Liver (tissue), 8 donors: ENCODE measurements at regions not wholly inside any gene's neighbourhood (a gene's known extent, or its start where the extent isn't known, plus 50 kb on each side); places are given as distances from the start of the nearest gene placed in this dataset.
"Not testable (repeated sequence)": the region's sequence is repeated elsewhere in the genome, so short reads cannot be mapped to it uniquely, and the experiment has no call there.

Experiments used
- DNase-seq: peaks from one replicate; pipeline ENCODE4 v3.0.0-alpha.2; 2017; ENCODE audit warnings: low spot score
- H3K27ac ChIP-seq, 2 donors: one replicate each; pipeline ENCODE4 v1.7.0; 2013; ENCODE audit warnings: inconsistent platforms in 2 of 2, low read length in 2 of 2, control low read depth in 1 of 2, low read depth in 1 of 2, mild to moderate bottlenecking in 1 of 2
- H3K27me3 ChIP-seq, 4 donors: one replicate each; pipeline versions ENCODE4 v1.6.1 to v1.7.0; 2013; ENCODE audit warnings: low read length in 3 of 4, inconsistent platforms in 1 of 4, mild to moderate bottlenecking in 1 of 4, moderate library complexity in 1 of 4; ENCODE audit not compliant: control insufficient read depth in 4 of 4, insufficient read depth in 4 of 4
- H3K36me3 ChIP-seq, 4 donors: one replicate each; pipeline versions ENCODE4 v1.6.1 to v1.7.0; 2013; ENCODE audit warnings: low read length in 3 of 4, mild to moderate bottlenecking in 3 of 4, low read depth in 1 of 4, moderate library complexity in 1 of 4; ENCODE audit not compliant: control insufficient read depth in 4 of 4, insufficient read depth in 3 of 4
- H3K4me1 ChIP-seq, 4 donors: one replicate each; pipeline versions ENCODE4 v1.6.1 to v1.7.0; 2013; ENCODE audit warnings: low read length in 3 of 4, mild to moderate bottlenecking in 3 of 4, moderate library complexity in 1 of 4; ENCODE audit not compliant: control insufficient read depth in 4 of 4, insufficient read depth in 4 of 4
- H3K4me3 ChIP-seq, 3 donors: one replicate each; pipeline versions ENCODE4 v1.6.1 to v1.7.0; 2013; ENCODE audit warnings: low read length in 3 of 3, control low read depth in 1 of 3, low read depth in 1 of 3, mild to moderate bottlenecking in 1 of 3
- H3K9ac ChIP-seq, 2 donors: one replicate each; pipeline ENCODE4 v1.7.0; 2013; ENCODE audit warnings: low read length in 2 of 2, mild to moderate bottlenecking in 2 of 2, moderate library complexity in 2 of 2, control low read depth in 1 of 2, low read depth in 1 of 2
- H3K9me3 ChIP-seq, 4 donors: one replicate each; pipeline versions ENCODE4 v1.6.1 to v1.7.0; 2013; ENCODE audit warnings: low read length in 3 of 4; ENCODE audit not compliant: control insufficient read depth in 4 of 4
- GABPA ChIP-seq, 2 donors: IDR thresholded peaks in 1 of 2; conservative IDR thresholded peaks in 1 of 2; 2 replicates each; pipeline ENCODE4 v1.6.1; 2016; ENCODE audit warnings: antibody characterized with exemption in 2 of 2, mild to moderate bottlenecking in 1 of 2, moderate library complexity in 1 of 2
- HNF4G ChIP-seq: IDR thresholded peaks from 2 replicates; pipeline ENCODE4 v1.6.1; 2016; ENCODE audit warnings: antibody characterized with exemption
- RAD21 ChIP-seq, 2 donors: IDR thresholded peaks; 2 replicates each; pipeline ENCODE4 v1.6.1; 2016; ENCODE audit warnings: antibody characterized with exemption in 2 of 2, mild to moderate bottlenecking in 2 of 2
- RXRA ChIP-seq, 2 donors: IDR thresholded peaks; 2 replicates each; pipeline ENCODE4 v1.6.1; 2017 to 2018; ENCODE audit warnings: antibody characterized with exemption in 2 of 2, mild to moderate bottlenecking in 1 of 2
- SP1 ChIP-seq: IDR thresholded peaks from 2 replicates; pipeline ENCODE4 v1.6.1; 2018; ENCODE audit warnings: antibody characterized with exemption, mild to moderate bottlenecking
- WGBS: extraction: QIAGEN DNeasy Blood & Tissue Kit; methylation state at CpG from one replicate; pipeline ENCODE4 v1.1.7; 2013; 5-methylcytosine and 5-hydroxymethylcytosine counted together
- TF ChIP-seq, protein P1 (sequence below): IDR thresholded peaks from 2 replicates; pipeline ENCODE4 v1.6.1; 2016; ENCODE audit warnings: antibody characterized with exemption
- TF ChIP-seq, protein P2 (sequence below): fragments of 150-350 bp; IDR thresholded peaks from 2 replicates; pipeline ENCODE4 v1.5.1; 2017; ENCODE audit warnings: improper control_type of control experiment, low read depth, low read length; ENCODE audit not compliant: missing input control
- TF ChIP-seq, protein P3 (sequence below): IDR thresholded peaks from 2 replicates; pipeline ENCODE4 v1.6.1; 2016; ENCODE audit warnings: antibody characterized with exemption, mild to moderate bottlenecking
- TF ChIP-seq, protein P4 (sequence below): IDR thresholded peaks from 2 replicates; pipeline ENCODE4 v1.6.1; 2016; ENCODE audit warnings: antibody characterized with exemption
- donor health status: healthy.
- donor health status: healthy.
- donor health status: healthy.
- donor health status: healthy.
- donor health status: healthy.

DNA sequence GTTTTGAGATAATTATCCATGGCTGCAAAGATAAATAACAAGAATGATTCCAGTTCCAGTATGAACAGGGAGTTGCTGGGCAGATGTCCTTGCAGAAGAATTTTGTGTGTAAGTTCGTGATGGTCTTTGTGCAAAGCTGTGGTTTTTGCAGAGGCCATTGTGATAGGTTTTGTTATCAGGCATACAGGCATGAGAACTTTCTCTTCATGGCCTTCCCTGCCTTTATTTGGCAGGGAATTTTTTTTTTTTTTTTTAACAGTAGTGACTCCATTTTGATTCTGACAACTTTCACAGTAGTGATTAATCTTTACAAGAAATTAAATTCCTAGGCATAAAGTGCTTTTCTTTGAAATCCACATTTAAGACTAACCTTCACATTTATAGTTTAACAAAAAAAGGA is 1999.5 kb upstream of the CDH6 start:
- no peak for DNase-seq
- Histone ChIP-seq H3K9me3 (no peaks in the 10 kb centered on the region), H3K9ac (no peak overlapping the region), H3K27ac (no peak overlapping the region), H3K36me3 (no peaks in the 10 kb centered on the region), H3K4me1 (no peaks in the 10 kb centered on the region), H3K27me3 (no peaks in the 10 kb centered on the region), H3K4me3 (no peak overlapping the region)
- WGBS, result 76% methylated on average over 1 of the region's 1 CpG
- TF ChIP-seq, protein P1, sequence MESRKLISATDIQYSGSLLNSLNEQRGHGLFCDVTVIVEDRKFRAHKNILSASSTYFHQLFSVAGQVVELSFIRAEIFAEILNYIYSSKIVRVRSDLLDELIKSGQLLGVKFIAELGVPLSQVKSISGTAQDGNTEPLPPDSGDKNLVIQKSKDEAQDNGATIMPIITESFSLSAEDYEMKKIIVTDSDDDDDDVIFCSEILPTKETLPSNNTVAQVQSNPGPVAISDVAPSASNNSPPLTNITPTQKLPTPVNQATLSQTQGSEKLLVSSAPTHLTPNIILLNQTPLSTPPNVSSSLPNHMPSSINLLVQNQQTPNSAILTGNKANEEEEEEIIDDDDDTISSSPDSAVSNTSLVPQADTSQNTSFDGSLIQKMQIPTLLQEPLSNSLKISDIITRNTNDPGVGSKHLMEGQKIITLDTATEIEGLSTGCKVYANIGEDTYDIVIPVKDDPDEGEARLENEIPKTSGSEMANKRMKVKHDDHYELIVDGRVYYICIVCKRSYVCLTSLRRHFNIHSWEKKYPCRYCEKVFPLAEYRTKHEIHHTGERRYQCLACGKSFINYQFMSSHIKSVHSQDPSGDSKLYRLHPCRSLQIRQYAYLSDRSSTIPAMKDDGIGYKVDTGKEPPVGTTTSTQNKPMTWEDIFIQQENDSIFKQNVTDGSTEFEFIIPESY, result no peak
- TF ChIP-seq RXRA (IDR thresholded peaks at IDR 0.05) (no peak), GABPA (IDR thresholded peaks at IDR 0.05 in 1 of 2, conservative IDR thresholded peaks at IDR 0.05 in 1 of 2) (no peak), SP1 (no peak), HNF4G (no peak), RAD21 (IDR thresholded peaks at IDR 0.05) (no peak)
- TF ChIP-seq, protein P2, sequence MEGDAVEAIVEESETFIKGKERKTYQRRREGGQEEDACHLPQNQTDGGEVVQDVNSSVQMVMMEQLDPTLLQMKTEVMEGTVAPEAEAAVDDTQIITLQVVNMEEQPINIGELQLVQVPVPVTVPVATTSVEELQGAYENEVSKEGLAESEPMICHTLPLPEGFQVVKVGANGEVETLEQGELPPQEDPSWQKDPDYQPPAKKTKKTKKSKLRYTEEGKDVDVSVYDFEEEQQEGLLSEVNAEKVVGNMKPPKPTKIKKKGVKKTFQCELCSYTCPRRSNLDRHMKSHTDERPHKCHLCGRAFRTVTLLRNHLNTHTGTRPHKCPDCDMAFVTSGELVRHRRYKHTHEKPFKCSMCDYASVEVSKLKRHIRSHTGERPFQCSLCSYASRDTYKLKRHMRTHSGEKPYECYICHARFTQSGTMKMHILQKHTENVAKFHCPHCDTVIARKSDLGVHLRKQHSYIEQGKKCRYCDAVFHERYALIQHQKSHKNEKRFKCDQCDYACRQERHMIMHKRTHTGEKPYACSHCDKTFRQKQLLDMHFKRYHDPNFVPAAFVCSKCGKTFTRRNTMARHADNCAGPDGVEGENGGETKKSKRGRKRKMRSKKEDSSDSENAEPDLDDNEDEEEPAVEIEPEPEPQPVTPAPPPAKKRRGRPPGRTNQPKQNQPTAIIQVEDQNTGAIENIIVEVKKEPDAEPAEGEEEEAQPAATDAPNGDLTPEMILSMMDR, result no peak
- TF ChIP-seq, protein P3, sequence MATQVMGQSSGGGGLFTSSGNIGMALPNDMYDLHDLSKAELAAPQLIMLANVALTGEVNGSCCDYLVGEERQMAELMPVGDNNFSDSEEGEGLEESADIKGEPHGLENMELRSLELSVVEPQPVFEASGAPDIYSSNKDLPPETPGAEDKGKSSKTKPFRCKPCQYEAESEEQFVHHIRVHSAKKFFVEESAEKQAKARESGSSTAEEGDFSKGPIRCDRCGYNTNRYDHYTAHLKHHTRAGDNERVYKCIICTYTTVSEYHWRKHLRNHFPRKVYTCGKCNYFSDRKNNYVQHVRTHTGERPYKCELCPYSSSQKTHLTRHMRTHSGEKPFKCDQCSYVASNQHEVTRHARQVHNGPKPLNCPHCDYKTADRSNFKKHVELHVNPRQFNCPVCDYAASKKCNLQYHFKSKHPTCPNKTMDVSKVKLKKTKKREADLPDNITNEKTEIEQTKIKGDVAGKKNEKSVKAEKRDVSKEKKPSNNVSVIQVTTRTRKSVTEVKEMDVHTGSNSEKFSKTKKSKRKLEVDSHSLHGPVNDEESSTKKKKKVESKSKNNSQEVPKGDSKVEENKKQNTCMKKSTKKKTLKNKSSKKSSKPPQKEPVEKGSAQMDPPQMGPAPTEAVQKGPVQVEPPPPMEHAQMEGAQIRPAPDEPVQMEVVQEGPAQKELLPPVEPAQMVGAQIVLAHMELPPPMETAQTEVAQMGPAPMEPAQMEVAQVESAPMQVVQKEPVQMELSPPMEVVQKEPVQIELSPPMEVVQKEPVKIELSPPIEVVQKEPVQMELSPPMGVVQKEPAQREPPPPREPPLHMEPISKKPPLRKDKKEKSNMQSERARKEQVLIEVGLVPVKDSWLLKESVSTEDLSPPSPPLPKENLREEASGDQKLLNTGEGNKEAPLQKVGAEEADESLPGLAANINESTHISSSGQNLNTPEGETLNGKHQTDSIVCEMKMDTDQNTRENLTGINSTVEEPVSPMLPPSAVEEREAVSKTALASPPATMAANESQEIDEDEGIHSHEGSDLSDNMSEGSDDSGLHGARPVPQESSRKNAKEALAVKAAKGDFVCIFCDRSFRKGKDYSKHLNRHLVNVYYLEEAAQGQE, result no peak
- TF ChIP-seq, protein P4, sequence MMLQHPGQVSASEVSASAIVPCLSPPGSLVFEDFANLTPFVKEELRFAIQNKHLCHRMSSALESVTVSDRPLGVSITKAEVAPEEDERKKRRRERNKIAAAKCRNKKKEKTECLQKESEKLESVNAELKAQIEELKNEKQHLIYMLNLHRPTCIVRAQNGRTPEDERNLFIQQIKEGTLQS, result no peak

DNA sequence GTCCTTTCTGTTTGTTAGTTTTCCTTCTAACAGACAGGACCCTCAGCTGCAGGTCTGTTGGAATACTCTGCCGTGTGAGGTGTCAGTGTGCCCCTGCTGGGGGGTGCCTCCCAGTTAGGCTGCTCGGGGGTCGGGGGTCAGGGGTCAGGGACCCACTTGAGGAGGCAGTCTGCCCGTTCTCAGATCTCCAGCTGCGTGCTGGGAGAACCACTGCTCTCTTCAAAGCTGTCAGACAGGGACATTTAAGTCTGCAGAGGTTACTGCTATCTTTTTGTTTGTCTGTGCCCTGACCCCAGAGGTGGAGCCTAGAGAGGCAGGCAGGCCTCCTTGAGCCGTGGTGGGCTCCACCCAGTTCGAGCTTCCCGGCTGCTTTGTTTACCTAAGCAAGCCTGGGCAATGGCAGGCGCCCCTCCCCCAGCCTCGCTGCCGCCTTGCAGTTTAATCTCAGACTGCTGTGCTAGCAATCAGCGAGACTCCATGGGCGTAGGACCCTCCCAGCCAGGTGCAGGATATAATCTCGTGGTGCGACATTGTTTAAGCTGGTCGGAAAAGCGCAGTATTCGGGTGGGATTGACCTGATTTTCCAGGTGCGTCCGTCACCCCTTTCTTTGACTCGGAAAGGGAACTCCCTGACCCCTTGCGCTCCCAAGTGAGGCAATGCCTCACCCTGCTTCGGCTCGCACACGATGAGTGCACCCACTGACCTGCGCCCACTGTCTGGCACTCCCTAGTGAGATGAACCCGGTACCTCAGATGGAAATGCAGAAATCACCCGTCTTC is 2002.0 kb upstream of the CDH6 start:
- not testable (repeated sequence) for H3K27me3 ChIP-seq, H3K27ac ChIP-seq, H3K4me3 ChIP-seq, H3K9ac ChIP-seq, DNase-seq, H3K9me3 ChIP-seq, H3K36me3 ChIP-seq, H3K4me1 ChIP-seq
- WGBS, result 83% methylated on average over 26 of the region's 28 CpGs

DNA sequence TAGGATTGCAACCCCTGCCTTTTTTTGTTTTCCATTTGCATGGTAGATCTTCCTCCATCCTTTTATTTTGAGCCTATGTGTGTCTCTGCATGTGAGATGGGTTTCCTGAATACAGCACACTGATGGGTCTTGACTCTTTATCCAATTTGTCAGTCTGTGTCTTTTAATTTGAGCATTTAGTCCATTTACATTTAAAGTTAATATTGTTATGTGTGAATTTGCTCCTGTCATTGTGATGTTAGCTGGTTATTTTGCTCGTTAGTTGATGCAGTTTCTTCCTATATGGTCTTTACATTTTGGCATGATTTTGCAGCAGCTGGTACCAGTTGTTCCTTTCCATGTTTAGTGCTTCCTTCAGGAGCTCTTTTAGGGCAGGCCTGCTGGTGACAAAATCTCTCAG is 2003.1 kb upstream of the CDH6 start:
- H3K4me3 ChIP-seq, H3K9me3 ChIP-seq, DNase-seq, H3K36me3 ChIP-seq, H3K27ac ChIP-seq, H3K9ac ChIP-seq, H3K27me3 ChIP-seq, H3K4me1 ChIP-seq: not testable (repeated sequence)
- 72% methylated on average over 1 of the region's 1 CpG for WGBS

DNA sequence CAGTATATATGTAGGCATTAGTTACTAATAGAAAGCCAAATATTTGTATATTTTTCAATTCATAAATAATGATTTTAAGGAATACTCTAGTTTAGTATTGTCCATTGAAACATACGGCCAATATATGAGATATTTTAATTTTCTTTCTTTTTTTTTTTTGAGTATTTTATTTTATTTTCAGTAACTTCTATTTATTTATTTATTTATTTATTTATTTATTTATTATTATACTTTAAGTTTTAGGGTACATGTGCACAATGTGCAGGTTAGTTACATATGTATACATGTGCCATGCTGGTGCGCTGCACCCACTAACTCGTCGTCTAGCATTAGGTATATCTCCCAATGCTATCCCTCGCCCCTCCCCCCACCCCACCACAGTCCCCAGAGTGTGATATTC is 2007.1 kb upstream of the CDH6 start:
- not testable (repeated sequence) for H3K4me3 ChIP-seq, H3K36me3 ChIP-seq, H3K9me3 ChIP-seq, H3K9ac ChIP-seq, DNase-seq, H3K27ac ChIP-seq, H3K4me1 ChIP-seq, H3K27me3 ChIP-seq
- WGBS, result 94% methylated on average over 1 of the region's 5 CpGs
